Mammary epithelial cell (primary cell): ENCODE measurements at regions not wholly inside any gene's neighbourhood (a gene's known extent, or its start where the extent isn't known, plus 50 kb on each side); places are given as distances from the start of the nearest gene placed in this dataset.

Source experiments
- EZH2 ChIP-seq: IDR thresholded peaks from 2 replicates; pipeline ENCODE4 v1.6.1; 2012; ENCODE audit warnings: low read length, inconsistent platforms, borderline replicate concordance
- TF ChIP-seq, protein P1 (sequence below), 2 donors: IDR thresholded peaks in 1 of 2; conservative IDR thresholded peaks in 1 of 2; 2 replicates each; pipeline ENCODE4 v1.5.1; 2011 to 2012; ENCODE audit warnings: inconsistent platforms in 2 of 2, low read length in 2 of 2, mild to moderate bottlenecking in 2 of 2, control low read depth in 1 of 2, low read depth in 1 of 2; ENCODE audit not compliant: insufficient read depth in 1 of 2; ENCODE audit errors: extremely low read depth in 1 of 2

GRCh38 chr11:22031791-22032190 lies 161.1 kb upstream of the ANO5 start:
- TF ChIP-seq, protein P1, sequence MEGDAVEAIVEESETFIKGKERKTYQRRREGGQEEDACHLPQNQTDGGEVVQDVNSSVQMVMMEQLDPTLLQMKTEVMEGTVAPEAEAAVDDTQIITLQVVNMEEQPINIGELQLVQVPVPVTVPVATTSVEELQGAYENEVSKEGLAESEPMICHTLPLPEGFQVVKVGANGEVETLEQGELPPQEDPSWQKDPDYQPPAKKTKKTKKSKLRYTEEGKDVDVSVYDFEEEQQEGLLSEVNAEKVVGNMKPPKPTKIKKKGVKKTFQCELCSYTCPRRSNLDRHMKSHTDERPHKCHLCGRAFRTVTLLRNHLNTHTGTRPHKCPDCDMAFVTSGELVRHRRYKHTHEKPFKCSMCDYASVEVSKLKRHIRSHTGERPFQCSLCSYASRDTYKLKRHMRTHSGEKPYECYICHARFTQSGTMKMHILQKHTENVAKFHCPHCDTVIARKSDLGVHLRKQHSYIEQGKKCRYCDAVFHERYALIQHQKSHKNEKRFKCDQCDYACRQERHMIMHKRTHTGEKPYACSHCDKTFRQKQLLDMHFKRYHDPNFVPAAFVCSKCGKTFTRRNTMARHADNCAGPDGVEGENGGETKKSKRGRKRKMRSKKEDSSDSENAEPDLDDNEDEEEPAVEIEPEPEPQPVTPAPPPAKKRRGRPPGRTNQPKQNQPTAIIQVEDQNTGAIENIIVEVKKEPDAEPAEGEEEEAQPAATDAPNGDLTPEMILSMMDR (conservative IDR thresholded peaks at IDR 0.05 in 1 of 2, IDR thresholded peaks at IDR 0.05 in 1 of 2; ENCODE audit: extremely low read depth in 1 of 2, insufficient read depth in 1 of 2, low read depth in 1 of 2, low read length in 2 of 2) = no peak
- no peak for TF ChIP-seq EZH2
